PC-9 (cell line): ENCODE measurements at regions not wholly inside any gene's neighbourhood (a gene's known extent, or its start where the extent isn't known, plus 50 kb on each side); places are given as distances from the start of the nearest gene placed in this dataset.

Experiments used
- BruUV-seq: library from RNA; stranded (reverse); fragments of 400-500 nt; replicated peaks from 2 replicates; lab custom pipeline; 2021; lab: Mats Ljungman, UMichigan
- CTCF ChIA-PET: fragments of 300-600 bp; sonication (Branson Sonifier 250); formaldehyde crosslinking; loops from one replicate; lab custom pipeline; 2022; ENCODE audit warnings: antibody characterized with exemption; lab: Charles Lee
- POLR2A ChIA-PET: fragments of 300-600 bp; sonication (Branson Sonifier 250); formaldehyde crosslinking; loops from one replicate; lab custom pipeline; 2022; ENCODE audit warnings: antibody characterized with exemption; ENCODE audit not compliant: unreplicated experiment; lab: Charles Lee
- DNase-seq, 2 experiments: peaks; one replicate each; pipeline versions ENCODE4 v3.0.0 to v3.0.0-alpha.2; 2015 to 2022; ENCODE audit warnings: mixed read lengths in 1 of 2
- H2AFZ ChIP-seq: fragments of 200-600 bp; sonication (generic); 2 replicates; pipeline ENCODE4 v1.8.1; 2017; ENCODE audit warnings: antibody characterized with exemption
- H3F3A ChIP-seq: fragments of 200-600 bp; sonication (generic); 2 replicates; pipeline ENCODE4 v1.8.1; 2017; ENCODE audit warnings: antibody characterized with exemption, mild to moderate bottlenecking, low read depth; ENCODE audit not compliant: insufficient read depth
- H3K27ac ChIP-seq: fragments of 200-600 bp; sonication (generic); 2 replicates; pipeline ENCODE4 v1.6.1; 2016; ENCODE audit warnings: mixed run types
- H3K27me3 ChIP-seq: fragments of 200-600 bp; sonication (generic); 2 replicates; pipeline ENCODE4 v1.6.1; 2016; ENCODE audit warnings: low read depth, mixed run types; ENCODE audit not compliant: insufficient read depth
- H3K36me3 ChIP-seq: fragments of 200-600 bp; sonication (generic); 2 replicates; pipeline ENCODE4 v1.6.1; 2016; ENCODE audit warnings: low read depth, mixed run types
- H3K4me1 ChIP-seq: fragments of 200-600 bp; sonication (generic); replicated peaks from 2 replicates; pipeline ENCODE4 v1.6.1; 2016; ENCODE audit warnings: mixed run types; ENCODE audit not compliant: insufficient read depth
- H3K4me2 ChIP-seq: fragments of 200-600 bp; sonication (generic); 2 replicates; pipeline ENCODE4 v1.6.1; 2017; ENCODE audit warnings: mixed run types
- H3K4me3 ChIP-seq: fragments of 200-600 bp; sonication (generic); 2 replicates; pipeline ENCODE4 v1.6.1; 2016; ENCODE audit warnings: mixed run types
- H3K79me2 ChIP-seq: fragments of 200-600 bp; sonication (generic); 2 replicates; pipeline ENCODE4 v1.6.1; 2017; ENCODE audit warnings: low read depth, mixed run types
- H3K9me2 ChIP-seq: fragments of 200-600 bp; sonication (generic); 2 replicates; pipeline ENCODE4 v1.8.1; 2017; ENCODE audit warnings: mild to moderate bottlenecking; ENCODE audit not compliant: insufficient read depth
- H3K9me3 ChIP-seq: fragments of 200-600 bp; sonication (generic); 2 replicates; pipeline ENCODE4 v1.8.1; 2016; ENCODE audit warnings: low read depth; ENCODE audit not compliant: insufficient read depth
- H4K20me1 ChIP-seq: fragments of 200-600 bp; sonication (generic); 2 replicates; pipeline ENCODE4 v1.8.1; 2017; ENCODE audit not compliant: insufficient read depth
- CTCF ChIP-seq: fragments of 200-600 bp; sonication (generic); conservative IDR thresholded peaks from 2 replicates; pipeline ENCODE4 v1.6.1; 2017; ENCODE audit warnings: mixed run types, antibody characterized with exemption, mild to moderate bottlenecking, moderate library complexity
- EZH2 ChIP-seq: fragments of 200-600 bp; sonication (generic); IDR thresholded peaks from 2 replicates; pipeline ENCODE4 v1.8.0; 2017; ENCODE audit warnings: antibody characterized with exemption, low read depth
- intact Hi-C: fragments of 100-400 bp; cut with micrococcal nuclease; formaldehyde crosslinking; loops from one replicate; pipeline ENCODE4 v1.10.0; 2022; ENCODE audit not compliant: unreplicated experiment

- no peak overlapping the region for H3K4me3 ChIP-seq
- H3K27ac ChIP-seq, result no peak overlapping the region
- H3K4me1 ChIP-seq, result no peaks in the 10 kb centered on the region
- H4K20me1 ChIP-seq, result no peaks in the 10 kb centered on the region
- ChIA-PET CTCF (no interaction called here), POLR2A (no interaction called here)
- no peaks in the 10 kb centered on the region for H3F3A ChIP-seq
- no TSS peak for BruUV-seq
- TF ChIP-seq CTCF (no peak), EZH2 (no peak)
- no peak for DNase-seq
- H3K9me3 ChIP-seq, result no peaks in the 10 kb centered on the region
- no peaks in the 10 kb centered on the region for H3K36me3 ChIP-seq
- H2AFZ ChIP-seq, result no peak overlapping the region
- intact Hi-C loops, result no loop called here
- H3K9me2 ChIP-seq, result no peaks in the 10 kb centered on the region; the same call in 1 of the 2 replicates
- no peaks in the 10 kb centered on the region for H3K79me2 ChIP-seq
- H3K4me2 ChIP-seq, result no peak overlapping the region
- no peaks in the 10 kb centered on the region for H3K27me3 ChIP-seq
Measured at GRCh38 chr5:107088907-107089306, 581.8 kb downstream of the EFNA5 start.

GRCh38 chr5:107085572-107085971 is 585.2 kb downstream of the EFNA5 start:
- H3K9me3 ChIP-seq, result no peaks in the 10 kb centered on the region
- no peak for DNase-seq
- H3K27me3 ChIP-seq, result no peaks in the 10 kb centered on the region
- no peaks in the 10 kb centered on the region for H3K79me2 ChIP-seq
- ChIA-PET POLR2A (no interaction called here), CTCF (no interaction called here)
- no peaks in the 10 kb centered on the region for H3F3A ChIP-seq
- no peak overlapping the region for H3K4me3 ChIP-seq
- H3K36me3 ChIP-seq, result no peaks in the 10 kb centered on the region
- TF ChIP-seq CTCF, result no peak
- TF ChIP-seq EZH2, result no peak
- H3K4me2 ChIP-seq, result no peak overlapping the region
- BruUV-seq, result no TSS peak
- intact Hi-C loops, result no loop called here
- H3K4me1 ChIP-seq, result no peaks in the 10 kb centered on the region
- no peaks in the 10 kb centered on the region for H3K9me2 ChIP-seq
- no peaks in the 10 kb centered on the region for H4K20me1 ChIP-seq
- H3K27ac ChIP-seq, result no peak overlapping the region
- no peak overlapping the region for H2AFZ ChIP-seq

- Histone ChIP-seq H3K27ac (no peak overlapping the region), H3K27me3 (no peaks in the 10 kb centered on the region), H3K36me3 (no peaks in the 10 kb centered on the region), H3K9me2 (no peaks in the 10 kb centered on the region), H3K4me2 (no peak overlapping the region), H2AFZ (no peak overlapping the region), H3K4me1 (no peaks in the 10 kb centered on the region), H4K20me1 (no peaks in the 10 kb centered on the region), H3F3A (no peaks in the 10 kb centered on the region), H3K4me3 (no peak overlapping the region), H3K9me3 (no peaks in the 10 kb centered on the region; the same call in 1 of the 2 replicates), H3K79me2 (no peaks in the 10 kb centered on the region)
- no TSS peak for BruUV-seq
- DNase-seq, result no peak
- CTCF ChIA-PET, result no interaction called here
- TF ChIP-seq CTCF (no peak), EZH2 (no peak)
- intact Hi-C loops, result no loop called here
- POLR2A ChIA-PET, result no interaction called here
Measured at GRCh38 chr5:107074996-107075395, 595.7 kb downstream of the EFNA5 start.
